GM18511 (cell line): ENCODE measurements at regions not wholly inside any gene's neighbourhood (a gene's known extent, or its start where the extent isn't known, plus 50 kb on each side); places are given as distances from the start of the nearest gene placed in this dataset.

Source experiments
- ATAC-seq: cut with Tn5 transposase; IDR thresholded peaks from one replicate; pipeline ENCODE4 v1.9.1; 2021; ENCODE audit warnings: mild to moderate bottlenecking, moderate library complexity; ENCODE audit not compliant: unreplicated experiment

DNA sequence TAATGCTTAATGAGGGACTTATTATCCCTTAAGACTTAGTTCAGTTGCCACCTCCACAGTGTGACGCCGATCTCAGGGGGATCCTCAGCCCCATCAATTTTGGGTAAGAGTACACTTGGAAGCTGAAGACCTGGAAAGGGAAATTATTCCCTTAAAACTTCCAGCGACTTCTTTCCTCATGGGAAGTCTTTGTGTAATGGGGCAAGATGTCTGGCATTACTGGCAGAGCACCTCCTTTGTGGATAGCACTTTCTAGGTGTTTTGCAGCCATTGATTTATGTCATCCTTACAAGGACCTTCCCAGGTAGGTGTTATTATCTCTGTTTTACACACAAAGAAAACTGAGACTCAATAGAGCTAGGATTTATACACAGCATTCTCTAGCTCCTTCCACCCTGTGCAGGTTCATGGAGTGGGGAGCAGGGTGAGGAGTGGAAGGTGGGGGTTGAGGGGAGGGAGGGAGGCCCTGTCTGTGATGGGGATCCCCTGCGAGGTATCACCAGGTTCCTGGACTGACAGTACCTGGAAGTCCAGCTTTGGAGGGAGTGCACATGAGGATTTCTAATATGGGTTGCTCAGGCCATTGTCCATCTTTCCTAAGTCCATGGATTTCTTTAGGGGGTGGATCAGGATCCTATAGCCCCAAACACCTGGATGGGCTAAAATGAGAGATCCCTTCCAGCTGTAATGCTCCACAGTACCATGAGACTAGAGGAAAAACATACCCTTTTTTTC, 79.4 kb downstream of the MYCN start:
- no peak for ATAC-seq

DNA sequence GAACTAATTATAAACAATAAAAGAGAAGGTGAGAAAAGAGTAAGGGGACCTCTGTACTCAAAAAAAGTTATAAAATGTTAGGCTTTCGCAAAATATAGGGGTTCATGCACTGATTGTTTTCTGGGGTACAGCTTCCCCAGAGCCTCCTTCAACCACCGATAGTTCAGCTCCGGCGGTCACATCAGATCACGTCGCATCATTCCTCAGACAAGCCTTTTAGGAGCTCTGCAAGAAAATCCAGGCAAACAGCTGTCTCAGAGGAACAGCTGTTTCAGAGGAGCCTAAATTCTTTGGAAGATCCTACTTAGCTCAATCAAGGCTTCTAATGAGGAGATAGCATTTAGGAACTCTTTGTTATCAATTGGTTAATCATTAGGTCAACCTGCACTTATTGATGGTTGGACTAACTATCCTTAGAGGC, 78.7 kb downstream of the MYCN start:
- no peak for ATAC-seq

DNA sequence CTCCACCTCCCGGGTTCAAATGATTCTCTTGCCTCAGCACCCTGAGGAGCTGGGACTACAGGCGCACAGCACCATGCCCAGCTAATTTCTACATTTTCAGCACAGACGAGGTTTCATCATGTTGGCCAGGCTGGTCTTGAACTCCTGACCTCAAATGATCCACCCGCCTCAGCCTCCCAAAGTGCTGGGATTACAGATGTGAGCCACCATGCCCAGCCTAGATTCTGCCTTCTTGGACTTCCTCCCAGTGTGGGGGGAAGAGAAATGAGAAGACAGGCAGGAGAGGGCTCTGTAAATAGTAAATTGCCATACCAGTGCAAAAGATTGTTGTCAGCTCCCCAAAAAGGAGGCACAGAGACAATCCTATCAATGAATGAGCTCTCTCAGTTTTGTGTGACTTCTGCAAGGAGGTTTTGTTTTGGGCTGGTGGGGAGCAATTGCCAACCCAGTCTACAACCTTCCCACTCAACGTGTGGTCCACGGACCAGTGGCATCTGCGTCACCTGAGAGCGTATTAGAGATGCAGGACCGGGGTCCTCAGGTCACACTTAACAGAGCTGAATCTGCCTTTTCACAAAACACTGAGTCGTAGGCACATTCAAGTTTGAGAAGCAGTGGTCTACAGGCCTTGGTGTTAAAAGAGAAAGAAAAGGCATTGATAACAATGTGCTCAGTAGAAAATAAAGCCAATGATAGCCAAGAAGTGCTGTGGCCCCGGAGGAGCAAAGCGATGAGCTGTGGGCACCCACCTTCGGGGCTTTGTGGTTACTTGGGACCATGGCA, 78.1 kb downstream of the MYCN start:
- ATAC-seq, result no peak

DNA sequence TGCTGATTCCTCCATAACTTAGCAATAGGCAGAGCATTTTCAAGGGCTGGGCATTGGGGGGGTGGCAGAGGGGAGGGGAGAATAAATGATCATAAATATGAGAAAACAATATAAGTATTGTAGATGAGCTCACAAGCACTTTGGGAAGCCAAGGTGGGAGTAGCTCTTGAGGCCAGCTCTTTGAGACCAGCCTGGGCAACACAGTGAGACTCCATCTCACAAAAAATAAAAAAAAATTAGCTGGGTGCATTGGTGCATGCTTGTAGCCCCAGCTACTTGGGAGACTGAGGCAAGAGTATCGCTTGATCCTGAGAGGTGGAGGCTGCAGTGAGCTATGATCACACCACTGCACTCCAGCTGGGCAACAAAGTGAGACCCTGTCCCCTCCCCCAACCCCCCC, 75.9 kb downstream of the MYCN start:
- ATAC-seq, result no peak

DNA sequence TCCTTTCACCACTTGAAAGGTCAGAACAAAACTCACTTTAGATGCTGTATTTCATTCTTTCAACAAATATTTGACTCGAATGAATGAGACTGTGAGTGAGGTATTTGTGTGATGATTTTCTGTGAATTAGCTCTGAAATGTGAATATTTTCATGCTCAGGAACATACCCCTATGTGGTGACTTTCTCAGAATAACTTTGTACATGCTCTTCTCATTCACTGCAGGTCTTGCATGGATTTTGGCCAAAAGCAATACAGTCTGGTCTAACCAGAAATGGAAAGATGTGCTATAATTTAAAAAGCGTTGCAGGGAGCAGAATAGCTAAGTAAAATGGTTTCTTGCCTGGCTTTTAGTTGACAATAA, 75.5 kb downstream of the MYCN start:
- ATAC-seq, result no peak

DNA sequence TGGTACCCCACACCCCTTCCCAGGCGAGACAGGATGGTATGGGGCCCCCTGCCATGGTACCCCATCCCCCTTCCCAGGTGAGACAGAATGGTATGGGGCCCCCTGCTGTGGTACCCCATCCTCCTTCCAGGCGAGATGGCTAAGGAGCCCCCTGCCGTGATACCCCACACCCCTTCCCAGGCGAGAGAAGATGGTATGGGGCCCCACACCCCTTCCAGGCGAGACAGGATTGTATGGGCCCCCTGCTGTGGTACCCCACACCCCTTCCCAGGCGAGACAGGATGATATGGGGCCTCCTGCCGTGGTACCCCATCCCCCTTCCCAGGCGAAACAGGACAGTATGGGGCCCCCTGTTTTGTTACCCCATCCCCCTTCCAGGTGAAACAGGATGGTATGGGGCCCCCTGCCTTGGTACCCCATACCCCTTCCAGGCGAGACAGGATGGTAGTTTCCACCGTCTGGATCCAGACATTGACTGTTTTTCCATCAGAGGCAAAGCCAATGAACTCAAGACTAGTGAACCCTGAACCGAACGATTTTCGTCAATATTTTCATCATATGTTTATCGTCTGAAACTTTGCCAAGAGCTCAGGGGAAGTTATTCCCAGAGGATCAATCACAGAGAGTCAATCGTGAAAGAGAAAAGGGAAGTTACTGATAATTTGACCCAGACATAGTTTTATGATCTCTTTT, 75.0 kb downstream of the MYCN start:
- no peak for ATAC-seq

DNA sequence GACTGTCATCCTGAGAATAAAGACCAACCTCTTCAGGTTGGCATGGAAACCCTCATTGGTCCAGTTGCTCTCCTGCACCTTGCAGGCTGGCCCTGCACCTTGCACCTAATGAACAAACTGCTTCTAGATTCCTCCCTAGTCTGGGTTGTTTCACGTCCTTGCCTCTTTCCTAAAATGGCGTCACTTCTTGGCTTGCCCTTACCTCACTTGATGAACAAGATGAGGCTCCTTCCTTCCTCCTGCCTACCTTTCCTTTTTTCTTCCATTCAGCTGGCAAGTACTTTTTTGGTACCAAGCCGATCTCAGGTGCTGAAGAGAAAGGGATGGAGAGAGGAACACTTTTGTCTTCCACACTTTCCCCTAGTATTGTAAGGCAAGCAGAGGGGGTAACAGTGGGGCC, 74.5 kb downstream of the MYCN start:
- ATAC-seq, result no peak

DNA sequence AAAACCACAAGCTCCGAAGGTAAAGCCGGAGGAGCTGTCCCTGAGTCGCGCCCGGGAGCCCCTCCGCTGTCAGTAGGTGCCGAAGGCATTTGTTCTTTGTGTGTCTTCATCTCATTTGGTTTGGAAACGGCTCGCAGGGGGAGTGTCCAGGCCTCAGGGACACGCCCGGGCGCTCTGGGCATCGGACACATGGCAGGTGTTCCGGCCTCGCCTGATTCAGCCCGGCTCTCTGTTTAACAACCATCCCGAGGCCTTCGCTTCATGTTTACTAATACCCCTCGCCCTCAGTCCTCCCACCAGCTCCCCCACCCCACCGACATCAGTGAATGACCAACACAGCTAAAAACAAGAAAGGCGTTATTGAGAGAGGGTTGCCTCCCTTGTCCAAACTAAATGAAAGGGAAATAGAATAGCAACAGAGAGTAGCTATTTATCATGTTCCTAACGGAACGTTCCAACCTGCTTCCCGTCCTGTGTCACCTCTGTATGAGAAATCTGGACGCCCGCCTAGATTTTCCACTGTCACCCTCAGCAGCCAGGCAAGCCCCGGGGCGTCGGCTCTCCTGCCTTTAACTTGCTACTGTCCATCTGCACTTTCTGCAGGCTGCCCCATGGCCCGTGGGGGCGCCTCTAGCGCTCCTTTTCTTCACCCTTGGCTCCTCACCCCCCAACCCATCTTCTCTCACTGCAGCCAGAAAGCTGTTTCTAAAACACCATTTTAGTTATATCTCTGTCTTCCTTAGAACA, 73.9 kb downstream of the MYCN start:
- no peak for ATAC-seq

DNA sequence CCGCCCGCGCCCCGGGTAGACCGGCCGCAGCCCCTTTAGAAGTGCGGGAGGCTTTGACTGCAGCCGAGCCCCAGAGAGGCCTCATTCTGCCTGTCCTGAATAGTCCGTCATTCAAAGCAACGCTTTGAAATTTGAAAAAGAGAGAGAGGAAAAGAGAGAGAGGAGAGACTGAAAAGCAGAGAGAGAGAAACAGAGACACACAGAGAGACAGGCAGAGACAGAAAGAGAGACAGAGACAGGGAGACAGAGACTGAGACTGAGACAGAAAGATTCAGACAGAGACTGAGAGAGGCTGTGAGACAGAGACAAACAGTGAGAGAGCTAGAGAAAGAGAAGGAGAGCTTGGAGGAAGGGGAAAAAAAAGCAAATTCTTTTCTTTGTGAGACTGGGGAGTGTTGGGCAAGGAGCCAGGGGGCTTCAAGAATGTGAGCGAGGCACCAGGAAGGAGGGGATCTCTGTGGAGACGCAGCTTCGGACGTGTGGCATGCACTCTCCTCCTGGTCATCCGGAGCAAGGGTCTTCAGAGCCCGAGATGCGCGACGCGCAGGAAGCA, 73.1 kb downstream of the MYCN start:
- ATAC-seq, result no peak

DNA sequence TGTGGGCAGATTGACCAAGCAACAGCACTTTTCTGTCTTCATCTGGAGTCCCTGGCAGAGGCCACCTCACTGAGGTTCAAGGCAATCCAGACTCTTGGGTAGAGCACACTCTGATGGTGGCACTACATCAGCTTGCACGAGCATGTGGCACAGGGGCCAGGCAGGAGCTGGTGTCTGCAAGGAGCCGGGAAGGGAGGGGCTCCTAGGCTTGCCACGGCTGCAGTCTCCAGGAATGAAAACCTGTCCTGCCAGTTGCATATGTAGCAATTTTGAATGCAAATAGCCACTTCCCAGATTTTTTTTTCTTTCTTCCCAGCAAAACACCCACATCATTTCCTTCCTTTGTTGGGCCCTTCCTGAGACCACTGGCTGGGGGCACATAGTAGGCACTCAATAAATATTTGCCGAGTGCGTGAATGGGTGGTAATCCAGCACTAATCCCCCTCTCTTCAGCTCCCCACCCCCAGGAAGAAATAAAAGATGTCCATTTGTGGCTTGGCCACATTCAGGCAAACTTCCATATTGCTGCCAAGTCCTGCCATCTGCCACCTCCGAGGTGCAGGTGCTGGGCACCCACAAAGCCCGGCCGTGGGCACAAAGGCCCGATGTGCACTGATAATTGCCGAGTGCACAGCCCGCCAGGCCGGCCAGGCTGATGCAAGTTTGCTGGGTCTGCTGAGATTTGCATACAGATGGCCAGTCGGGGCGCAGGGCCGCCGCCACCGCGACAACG, 72.4 kb downstream of the MYCN start:
- ATAC-seq, result no peak

DNA sequence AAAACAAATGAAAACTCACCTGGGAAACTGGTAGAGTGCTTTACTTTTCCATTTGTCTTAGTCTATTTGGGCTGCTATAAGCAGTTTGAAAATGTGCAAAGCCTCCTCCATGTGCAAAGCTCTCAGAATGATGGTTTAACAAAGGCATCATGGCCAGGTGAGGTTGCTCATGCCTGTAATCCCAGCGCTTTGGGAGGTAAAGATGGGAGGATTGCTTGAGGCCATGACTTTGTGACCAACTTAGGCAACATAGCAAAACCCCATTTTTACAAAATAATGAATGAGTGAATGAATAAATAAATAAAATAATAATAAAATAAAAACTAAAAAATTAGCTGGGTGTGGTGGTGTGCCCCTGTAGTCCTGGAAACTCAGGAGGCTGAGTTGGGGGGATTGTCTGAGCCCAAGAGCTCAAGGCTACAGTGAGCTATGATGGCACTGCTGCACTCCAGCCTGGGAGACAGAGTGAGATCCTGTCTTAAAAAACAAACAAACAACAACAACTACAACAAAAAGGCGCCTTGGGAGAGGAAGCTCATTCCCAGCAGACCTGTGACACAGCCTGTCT, 71.8 kb downstream of the MYCN start:
- no peak for ATAC-seq

DNA sequence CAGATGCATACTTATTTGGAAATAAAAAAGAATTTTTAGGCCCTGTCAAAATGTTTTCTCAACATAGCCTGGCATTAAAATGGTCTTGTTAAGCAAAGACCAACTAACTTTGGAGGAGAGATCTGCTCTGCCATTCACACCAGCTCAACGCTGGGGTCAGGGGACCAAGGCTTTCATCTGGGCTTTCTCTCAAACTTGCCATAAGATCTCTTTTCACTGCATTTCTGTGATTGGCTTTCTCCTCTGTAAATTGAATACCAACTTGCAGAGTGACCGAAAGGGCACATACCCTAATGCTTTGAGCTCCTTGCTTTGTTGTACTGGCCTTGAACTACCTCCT, 71.2 kb downstream of the MYCN start:
- ATAC-seq, result no peak

DNA sequence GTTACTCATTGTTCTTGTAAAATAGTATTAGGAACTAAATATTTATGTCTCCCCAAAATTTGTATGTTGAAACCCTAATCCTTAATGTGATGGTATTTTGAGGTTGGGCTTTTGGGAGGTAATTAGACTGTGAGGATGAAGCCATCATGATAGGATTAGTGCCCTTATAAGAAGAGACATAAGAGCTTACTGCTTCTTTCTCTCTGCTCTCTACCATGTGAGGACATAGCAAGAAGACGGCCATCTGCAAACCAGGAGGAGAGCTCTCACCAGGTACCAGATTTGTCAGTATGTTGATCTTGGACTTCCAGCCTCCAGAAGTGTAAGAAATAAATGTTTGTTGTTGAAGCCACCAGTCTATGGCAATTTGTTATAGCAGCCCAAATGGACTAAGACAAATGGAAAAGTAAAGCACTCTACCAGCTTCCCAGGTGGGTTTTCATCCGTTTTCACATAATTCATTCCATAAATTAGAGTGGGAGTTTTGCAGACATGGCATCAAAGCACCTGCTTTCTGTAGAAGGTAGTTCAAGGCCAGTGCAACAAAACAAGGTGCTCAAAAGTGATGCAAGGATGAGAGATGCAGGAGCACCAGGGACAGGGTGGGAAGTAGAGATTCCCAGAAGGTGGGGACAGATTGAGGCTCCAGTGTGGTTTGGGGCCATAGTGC, 70.7 kb downstream of the MYCN start:
- no peak for ATAC-seq

DNA sequence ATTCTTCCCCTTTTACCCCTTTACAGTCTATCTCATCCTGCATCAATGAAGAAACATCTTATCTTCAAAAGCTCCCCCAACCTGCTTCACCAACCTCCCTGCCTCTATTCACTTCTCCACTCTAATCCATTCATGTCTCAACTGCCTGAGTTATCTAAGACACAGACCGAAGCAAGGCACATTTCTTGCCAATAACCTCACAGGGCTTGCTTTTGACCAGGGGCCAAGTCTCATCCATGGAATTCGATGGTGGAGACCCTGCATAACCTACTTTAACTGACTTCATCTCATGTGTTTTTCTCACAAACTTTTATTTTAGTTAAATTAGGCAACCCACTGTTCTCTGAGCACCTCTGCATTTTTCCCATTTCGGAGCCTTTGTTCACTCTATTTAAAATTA, 69.7 kb downstream of the MYCN start:
- ATAC-seq, result no peak

DNA sequence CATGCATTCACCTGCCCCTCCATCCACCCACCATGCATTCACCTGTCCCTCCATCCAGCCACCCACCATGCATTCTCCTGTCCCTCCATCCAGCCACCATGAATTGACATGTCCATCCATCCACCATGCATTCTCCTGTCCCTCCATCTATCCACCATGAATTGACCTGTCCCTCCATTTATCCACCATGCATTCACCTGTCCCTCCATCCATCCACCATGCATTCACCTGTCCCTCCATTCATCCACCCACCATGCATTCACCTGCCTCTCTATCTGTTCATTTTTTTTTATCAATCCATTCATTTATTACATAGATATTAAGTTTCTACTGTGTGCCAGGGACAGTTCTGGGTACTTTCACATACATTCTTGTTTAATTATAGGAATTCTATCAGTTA, 69.2 kb downstream of the MYCN start:
- ATAC-seq, result no peak

DNA sequence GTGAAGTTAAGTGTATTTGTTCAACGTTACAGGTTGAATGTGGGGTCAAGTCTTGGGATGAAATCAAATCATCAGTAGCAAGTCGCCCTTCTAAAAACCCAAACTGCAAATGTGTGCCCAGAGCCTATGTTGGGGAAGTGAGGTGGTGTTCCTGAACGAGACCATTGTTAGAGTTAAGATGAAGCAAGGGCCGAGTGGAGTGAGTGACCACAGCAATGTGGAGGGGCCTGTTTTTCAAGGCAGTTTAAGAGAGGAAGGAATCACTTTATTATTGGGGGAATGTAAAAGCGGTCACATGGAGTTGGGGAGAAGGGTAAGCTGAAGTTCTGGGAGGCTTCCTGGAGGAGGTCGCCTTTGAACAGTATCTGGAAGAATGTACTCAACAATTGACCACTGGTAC, 68.5 kb downstream of the MYCN start:
- no peak for ATAC-seq

DNA sequence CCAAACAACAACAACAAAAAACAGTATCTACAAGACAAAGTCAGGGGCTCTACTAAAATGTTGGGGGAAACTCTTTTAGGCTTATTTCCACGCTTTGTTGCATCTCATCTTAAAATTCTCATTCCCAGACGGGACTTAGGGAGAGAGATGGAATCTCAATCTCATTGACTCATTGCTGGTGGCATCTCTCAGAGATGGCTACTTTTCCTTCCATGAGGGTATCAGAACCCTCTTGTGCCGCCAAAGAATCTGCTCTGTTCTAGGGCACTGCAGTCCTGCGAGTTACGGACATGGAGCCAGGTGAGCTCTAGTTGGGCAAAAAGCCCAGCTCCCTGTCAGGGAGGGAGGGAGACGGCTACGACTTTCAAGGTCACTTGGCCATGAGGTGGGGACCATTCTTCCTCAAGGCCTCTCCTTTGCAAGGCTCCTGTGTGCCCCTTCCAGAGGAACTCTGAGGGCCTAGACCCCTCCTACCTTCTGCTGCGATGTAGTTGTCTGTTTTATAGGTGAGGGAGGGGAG, 68.0 kb downstream of the MYCN start:
- no peak for ATAC-seq

DNA sequence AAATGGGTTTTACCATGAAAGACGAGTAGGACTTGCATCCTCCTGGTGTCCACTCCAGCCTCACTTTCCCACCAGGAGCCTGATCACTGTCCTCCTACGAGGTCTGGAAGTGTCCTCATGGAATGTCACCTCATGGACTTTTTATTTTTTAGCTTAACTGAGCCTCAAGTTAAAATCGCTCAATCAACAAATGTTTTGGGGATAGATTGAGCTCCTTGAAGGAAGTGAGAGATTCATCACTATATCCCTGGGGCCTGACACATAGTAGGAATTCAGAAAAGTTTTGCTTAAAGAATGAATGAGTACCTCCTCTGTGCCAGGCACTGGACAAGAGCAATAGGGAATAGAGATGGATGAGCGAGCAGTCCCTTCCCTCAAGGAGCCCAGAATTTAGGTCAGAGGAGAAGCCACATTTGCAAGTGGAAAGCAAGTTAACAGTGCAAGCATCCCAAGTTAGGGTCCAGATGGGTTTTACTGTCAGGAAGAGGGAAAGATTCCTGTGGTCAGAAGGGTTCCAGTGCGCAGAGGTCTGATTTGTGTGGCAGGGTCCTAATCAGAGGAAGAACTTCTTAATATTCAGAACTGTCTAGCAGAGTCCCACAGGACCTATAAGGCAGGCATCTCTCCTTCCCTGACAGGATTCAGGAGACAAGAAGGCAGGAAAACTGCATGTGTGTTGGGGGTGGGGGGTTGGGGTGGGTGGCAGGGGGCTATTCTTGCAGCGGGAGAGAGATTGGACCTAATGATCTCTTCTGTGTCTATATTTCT, 67.0 kb downstream of the MYCN start:
- no peak for ATAC-seq
